GM18858 (cell line): ENCODE measurements at regions not wholly inside any gene's neighbourhood (a gene's known extent, or its start where the extent isn't known, plus 50 kb on each side); places are given as distances from the start of the nearest gene placed in this dataset.
"Not testable (repeated sequence)": the region's sequence is repeated elsewhere in the genome, so short reads cannot be mapped to it uniquely, and the experiment has no call there.

Experiments used
- ATAC-seq: cut with Tn5 transposase; IDR thresholded peaks from one replicate; pipeline ENCODE4 v1.9.1; 2021; ENCODE audit not compliant: unreplicated experiment

GRCh38 chr11:38751421-38751820 lies 2153.4 kb upstream of the RAG2 start:
- ATAC-seq: no peak

GRCh38 chr11:38746516-38746915 lies 2148.5 kb upstream of the RAG2 start:
- not testable (repeated sequence) for ATAC-seq

GRCh38 chr11:38723361-38723760 lies 2125.3 kb upstream of the RAG2 start:
- no peak for ATAC-seq

DNA sequence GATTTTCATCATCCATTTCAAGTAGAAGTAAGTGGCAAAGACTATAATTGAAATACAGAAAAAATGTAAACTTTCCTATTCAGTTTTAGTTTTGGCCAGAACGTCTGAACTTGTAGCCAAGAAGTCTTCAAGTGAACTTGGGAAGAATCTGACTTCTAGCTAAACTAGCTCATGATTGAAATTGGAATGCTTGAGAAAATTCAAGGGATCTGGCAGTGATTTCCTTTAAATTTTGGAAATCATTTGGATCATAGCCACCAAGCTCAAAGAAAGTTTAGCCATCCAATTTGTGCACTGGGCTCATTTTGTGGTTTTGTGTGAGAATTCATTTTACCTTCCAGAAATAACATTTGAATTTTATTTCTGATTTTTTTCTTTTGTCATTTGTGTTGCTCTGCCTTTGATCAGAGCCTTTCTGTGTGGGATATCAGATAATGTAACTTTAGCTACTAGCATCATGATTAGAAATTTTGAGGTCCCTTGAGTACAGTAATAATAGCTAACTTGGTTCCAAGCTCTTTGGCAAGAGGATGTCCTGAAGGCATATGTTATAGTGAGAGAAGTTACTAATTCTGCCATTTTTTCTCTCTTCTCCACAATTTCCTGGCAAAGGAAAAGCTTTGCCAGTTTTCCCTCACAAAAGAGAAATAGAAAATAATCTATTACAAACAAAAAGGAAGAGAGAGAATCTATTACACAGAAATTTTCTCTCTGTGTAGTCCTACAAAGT lies 2123.7 kb upstream of the RAG2 start:
- ATAC-seq: no peak

DNA sequence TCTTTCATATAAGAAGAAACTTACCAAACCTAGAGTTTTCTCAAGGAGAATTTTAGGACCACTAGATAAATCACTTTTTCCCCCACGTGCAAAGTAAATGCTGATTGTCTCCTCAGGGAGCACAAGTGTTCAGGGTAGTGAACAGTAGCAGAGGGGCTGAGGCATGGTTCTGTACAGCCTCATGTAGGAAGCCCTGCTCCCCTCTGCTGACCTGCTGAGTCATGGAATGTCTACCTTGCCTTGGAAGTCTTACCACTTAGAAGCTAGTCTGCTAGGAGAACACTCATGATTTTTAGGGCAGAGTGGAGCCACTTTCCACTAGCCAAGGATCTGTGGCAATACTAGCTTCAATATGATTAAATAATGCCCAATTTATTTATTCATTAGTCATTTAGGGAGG lies 2120.6 kb upstream of the RAG2 start:
- ATAC-seq: no peak

DNA sequence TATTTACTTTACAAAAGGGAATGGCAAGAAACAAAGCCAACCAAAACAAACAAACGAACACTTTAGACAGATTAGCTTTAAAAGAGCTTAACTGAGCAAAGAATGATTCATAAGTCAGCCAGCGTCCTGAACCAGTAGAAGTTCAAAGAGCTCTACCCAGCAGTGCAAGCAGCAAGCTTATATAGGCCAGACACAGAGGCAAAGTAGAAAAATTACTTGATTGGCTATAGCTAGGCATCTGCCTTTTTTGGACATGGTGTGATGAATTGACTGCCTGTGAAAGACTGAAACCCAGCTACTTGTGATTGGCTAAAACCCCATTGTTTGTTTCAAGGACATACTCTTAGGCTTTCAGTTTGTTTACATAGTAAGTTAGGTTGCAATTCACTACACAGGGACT lies 2120.0 kb upstream of the RAG2 start:
- ATAC-seq: no peak

- ATAC-seq: no peak
Observed at GRCh38 chr11:38711110-38711509, 2113.1 kb upstream of the RAG2 start.

- ATAC-seq: no peak
Observed at GRCh38 chr11:38710262-38710661, 2112.2 kb upstream of the RAG2 start.

- ATAC-seq: no peak
Observed at GRCh38 chr11:38700111-38700510, 2102.1 kb upstream of the RAG2 start.

DNA sequence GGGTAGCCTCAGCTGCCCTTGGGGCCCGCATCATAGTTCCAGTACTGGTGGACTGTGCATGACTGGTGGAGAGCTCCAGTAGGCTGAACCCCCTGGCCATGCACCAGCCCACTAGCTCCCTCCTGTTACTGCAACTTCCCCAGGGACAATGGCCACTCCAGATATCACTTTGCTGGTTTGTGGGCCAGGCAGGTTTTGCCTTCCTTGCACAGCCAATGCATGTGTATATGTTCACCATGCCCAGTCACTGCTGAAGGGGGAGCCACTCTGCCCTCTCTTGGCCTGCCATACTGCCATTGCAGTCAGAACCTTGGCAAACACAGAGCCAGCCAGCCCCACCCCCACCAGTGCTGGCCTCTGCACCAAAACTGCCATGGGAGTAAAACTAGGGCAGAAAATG lies 2095.3 kb upstream of the RAG2 start:
- no peak for ATAC-seq

DNA sequence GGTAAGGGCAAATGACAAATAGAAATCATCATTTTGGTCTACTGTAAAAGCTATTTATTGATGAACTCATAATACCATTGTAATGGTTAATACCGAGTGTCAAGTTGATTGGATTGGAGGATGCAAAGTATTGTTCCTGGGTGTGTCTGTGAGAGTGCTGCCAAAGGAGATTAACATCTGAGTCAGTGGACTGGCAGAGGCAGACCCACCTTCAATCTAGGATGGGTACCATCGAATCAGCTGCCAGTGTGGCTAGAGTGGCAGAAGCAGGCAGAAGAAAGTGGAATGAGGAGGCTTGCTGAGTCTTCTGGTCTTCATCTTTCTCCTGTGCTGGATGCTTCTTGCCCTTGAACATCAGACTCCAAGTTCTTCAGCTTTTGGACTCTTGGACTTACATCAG lies 2092.2 kb upstream of the RAG2 start:
- not testable (repeated sequence) for ATAC-seq

DNA sequence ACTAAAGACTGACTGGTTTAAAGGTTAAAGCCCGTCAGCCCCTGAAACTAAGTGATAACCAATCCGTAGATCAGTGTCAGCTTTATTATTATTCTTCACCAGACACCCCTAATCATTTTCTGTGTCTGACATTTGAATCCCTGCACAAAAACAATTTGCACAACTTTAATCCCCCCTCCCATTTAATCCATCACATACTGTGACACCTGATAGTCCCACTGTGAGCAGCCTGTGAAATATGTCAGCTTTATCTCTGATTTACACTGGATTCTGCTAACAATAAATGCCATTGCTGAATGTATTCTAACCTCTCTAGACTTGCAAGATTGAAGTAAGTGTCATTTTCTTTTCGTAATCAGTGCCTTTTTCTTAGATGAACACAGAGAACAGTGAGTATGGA lies 2089.0 kb upstream of the RAG2 start:
- no peak for ATAC-seq

GRCh38 chr11:38683484-38683883 lies 2085.4 kb upstream of the RAG2 start:
- no peak for ATAC-seq

- ATAC-seq: no peak
Observed at GRCh38 chr11:38680746-38681145, 2082.7 kb upstream of the RAG2 start.

DNA sequence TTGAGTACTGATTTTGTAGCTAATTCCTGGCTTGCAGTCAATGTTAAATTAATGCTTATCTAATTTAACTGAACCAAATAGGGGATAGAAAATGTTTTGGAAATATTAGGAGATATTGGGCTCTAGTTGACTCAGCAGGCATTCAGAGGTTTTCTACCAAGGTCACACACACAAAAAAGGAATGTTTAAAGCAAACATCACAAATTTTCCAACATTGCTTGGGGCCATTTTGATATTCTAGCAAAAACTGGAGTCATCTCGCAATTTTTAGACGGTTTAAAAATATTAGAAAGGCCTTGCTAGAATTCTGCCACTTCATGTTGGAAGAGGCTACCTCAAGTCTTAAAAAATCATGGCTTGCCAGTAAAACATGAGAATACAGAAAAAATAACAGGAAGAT lies 2082.1 kb upstream of the RAG2 start:
- ATAC-seq: no peak

- ATAC-seq: no peak
Observed at GRCh38 chr11:38672445-38672844, 2074.4 kb upstream of the RAG2 start.

DNA sequence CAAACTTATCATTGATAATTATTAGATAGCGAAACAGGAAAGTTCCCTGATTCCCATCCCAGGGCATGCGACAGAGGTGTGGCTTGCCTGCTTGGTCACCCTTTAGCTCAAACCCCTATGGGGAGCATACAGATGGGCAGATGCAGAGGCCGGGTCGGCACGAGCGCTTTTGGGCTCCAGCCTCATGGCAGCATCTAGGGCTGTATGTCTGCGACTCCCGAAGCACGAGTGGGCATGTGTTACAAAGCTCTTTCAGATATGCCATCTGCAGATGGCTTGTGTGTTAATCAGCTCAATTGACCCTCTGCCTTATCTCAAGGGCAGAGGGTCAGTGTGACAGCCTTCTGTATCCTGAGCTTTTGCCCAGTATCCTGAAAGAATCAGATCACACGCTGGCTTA lies 2069.3 kb upstream of the RAG2 start:
- ATAC-seq: no peak

DNA sequence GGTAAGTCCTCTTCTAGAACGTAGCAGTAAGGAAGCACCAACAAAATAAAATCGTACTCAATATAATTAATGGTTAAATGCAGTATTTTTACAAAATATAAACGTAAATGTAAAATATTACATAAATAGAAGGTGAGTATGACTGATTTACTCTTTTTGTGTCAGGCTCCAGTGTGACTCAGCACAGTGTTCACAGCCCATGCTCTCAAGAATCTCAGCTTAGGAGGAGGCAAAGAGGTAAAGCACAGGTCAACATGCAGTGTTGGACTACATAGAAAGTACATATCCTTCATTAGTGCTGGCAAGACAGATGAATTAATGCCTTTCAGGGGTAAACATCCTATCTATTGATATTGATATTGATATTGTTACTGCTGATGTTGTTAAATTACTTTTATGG lies 2050.6 kb upstream of the RAG2 start:
- ATAC-seq: no peak

DNA sequence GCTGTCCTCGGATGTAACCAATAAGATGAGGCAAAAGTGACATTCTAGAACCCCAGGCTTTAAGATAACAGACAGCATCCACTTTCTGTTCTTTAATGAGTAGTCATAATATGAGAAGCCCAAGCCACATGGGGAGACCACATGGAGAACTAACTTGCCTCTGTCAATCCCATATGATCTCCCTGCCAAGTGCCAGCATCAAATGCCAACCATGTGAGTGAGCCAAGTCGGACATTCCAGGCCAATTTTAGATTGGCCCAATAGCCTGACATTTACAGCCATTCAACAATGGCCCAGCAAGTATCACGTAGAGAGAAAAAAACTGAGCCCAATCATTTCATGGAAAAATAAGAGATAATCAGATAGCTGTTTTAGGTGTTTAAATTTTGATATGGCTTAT lies 2048.3 kb upstream of the RAG2 start:
- ATAC-seq: no peak

GRCh38 chr11:38640854-38641253 lies 2042.8 kb upstream of the RAG2 start:
- ATAC-seq: no peak

DNA sequence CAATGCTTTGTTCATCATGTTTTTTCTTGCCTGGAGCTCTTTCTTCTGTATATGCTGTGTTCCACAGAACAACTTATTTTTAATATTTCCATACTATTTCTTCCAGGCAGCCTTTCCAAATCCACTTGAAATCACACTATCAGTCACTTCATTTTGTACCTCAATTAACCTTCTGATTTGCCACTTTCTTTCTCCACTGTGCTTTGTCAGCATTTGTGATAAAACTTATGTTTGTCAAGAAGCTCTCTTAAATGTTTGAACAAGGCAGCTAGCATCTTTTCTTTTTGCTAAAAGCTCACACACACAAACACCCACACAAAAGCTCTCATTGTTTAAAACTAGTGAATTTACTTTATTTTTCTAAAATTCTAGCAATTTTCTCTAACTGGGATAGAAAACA lies 2014.7 kb upstream of the RAG2 start:
- no peak for ATAC-seq

DNA sequence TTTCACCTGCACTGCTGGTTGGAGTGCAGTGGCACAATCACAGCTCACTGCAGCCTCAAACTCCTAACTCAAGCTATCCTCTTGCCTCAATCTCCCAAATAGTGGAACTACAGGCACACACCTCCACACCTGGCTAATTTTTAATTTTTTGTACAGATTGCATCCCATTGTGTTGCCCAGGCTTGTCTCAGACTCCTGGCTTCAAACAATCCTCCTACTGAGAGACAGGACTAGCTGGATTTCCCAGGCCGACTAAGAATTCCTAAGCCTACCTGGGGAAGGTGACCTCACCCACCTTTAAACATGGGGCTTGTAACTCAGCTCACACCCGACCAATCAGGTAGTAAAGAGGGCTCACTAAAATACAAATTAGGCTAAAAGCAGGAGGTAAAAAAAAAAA lies 2003.3 kb upstream of the RAG2 start:
- not testable (repeated sequence) for ATAC-seq

DNA sequence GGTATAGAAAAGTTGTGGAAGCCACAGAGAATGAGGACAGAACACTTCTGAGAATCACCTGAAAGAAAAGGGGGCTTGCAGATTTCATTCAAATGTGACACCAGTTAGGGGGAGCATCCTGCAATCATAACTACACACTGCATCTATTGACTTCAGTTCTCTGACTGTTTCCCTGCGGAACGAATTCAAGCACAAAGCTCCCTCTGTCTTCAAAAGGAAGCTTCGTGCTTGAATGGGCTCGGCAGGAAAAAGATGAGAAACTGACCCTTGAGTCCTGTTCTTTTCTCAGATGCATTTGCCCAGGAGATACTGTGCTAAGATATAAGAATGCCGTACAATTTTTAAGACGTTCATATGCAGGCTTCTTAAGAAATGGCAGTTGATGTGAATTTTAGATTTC lies 2000.4 kb upstream of the RAG2 start:
- ATAC-seq: no peak
